Keratinocyte (primary cell): ENCODE measurements at regions not wholly inside any gene's neighbourhood (a gene's known extent, or its start where the extent isn't known, plus 50 kb on each side); places are given as distances from the start of the nearest gene placed in this dataset.

Experiments used
- EZH2 ChIP-seq: IDR thresholded peaks from one replicate; pipeline ENCODE4 v1.6.1; 2012; ENCODE audit warnings: inconsistent platforms, mild to moderate bottlenecking, low read length, moderate library complexity
- TF ChIP-seq, protein P1 (sequence below), 3 experiments: IDR thresholded peaks in 1 of 3; conservative IDR thresholded peaks in 1 of 3; optimal IDR thresholded peaks in 1 of 3; 2 replicates in 2 of 3; 3 replicates in 1 of 3; pipeline versions ENCODE3 to v1.5.1; 2011; ENCODE audit warnings: low read length in 3 of 3, mild to moderate bottlenecking in 3 of 3, moderate library complexity in 2 of 3, control low read depth in 1 of 3, inconsistent platforms in 1 of 3; ENCODE audit not compliant: insufficient read depth in 2 of 3; ENCODE audit errors: extremely low read depth in 1 of 3

DNA sequence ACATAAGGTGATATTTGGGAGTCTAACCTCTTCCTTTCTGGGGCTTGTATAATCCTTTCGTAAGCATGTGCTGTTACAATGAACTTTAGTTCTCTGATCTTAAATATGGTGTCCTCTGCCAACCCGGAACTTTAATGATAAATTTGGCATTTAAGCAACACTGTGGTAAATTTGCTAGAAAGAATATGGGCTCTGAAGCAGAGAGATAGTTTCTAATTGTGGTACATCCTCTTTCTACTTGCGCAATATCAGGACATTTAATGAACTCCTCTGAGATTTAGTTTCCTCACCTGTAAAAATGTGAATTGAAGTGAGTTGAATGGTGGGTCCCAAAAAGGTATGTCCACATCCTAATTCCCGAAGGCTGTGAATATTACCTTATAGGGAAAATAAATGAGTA lies 364.7 kb downstream of the CAAP1 start:
- TF ChIP-seq, protein P1, sequence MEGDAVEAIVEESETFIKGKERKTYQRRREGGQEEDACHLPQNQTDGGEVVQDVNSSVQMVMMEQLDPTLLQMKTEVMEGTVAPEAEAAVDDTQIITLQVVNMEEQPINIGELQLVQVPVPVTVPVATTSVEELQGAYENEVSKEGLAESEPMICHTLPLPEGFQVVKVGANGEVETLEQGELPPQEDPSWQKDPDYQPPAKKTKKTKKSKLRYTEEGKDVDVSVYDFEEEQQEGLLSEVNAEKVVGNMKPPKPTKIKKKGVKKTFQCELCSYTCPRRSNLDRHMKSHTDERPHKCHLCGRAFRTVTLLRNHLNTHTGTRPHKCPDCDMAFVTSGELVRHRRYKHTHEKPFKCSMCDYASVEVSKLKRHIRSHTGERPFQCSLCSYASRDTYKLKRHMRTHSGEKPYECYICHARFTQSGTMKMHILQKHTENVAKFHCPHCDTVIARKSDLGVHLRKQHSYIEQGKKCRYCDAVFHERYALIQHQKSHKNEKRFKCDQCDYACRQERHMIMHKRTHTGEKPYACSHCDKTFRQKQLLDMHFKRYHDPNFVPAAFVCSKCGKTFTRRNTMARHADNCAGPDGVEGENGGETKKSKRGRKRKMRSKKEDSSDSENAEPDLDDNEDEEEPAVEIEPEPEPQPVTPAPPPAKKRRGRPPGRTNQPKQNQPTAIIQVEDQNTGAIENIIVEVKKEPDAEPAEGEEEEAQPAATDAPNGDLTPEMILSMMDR (optimal IDR thresholded peaks at IDR 0.05 in 1 of 3, IDR thresholded peaks at IDR 0.05 in 1 of 3, conservative IDR thresholded peaks at IDR 0.05 in 1 of 3; ENCODE audit: extremely low read depth in 1 of 3, insufficient read depth in 2 of 3, low read length in 3 of 3) = no peak
- no peak for TF ChIP-seq EZH2
